Cardiac septum (tissue), 1 donor: ENCODE measurements at regions not wholly inside any gene's neighbourhood (a gene's known extent, or its start where the extent isn't known, plus 50 kb on each side); places are given as distances from the start of the nearest gene placed in this dataset.
"Not testable (repeated sequence)": the region's sequence is repeated elsewhere in the genome, so short reads cannot be mapped to it uniquely, and the experiment has no call there.

ENCODE experiments used
- DNase-seq: peaks from one replicate; pipeline ENCODE4 v3.0.0-alpha.2; 2020; ENCODE audit warnings: low spot score
- intact Hi-C: fragments of 100-400 bp; cut with DNase I; formaldehyde crosslinking; loops from one replicate; pipeline ENCODE4 v1.14.0; 2022
- donor health status: DM: no; HTN: no; CAD: no.

DNA sequence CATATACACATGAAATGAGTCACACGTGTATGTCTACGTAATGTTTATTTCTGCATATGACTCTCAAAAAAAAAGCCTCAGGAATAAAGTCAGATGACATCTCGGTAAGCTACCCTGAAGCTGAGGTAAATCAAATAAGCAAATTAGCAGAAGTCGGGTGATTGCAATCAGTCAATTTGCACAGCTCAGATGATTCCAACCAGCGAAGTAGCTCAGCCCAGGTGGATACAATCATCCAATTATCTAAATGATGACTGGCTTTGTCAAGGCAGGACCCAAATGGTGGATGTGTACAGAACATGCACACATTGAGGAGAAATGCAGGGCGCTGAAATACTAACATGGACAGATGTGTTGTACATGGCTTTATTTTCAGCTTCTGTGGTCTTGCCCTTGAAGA lies 148.5 kb downstream of the ZNF486 start:
- intact Hi-C loops, result no loop called here
- DNase-seq, result no peak

DNA sequence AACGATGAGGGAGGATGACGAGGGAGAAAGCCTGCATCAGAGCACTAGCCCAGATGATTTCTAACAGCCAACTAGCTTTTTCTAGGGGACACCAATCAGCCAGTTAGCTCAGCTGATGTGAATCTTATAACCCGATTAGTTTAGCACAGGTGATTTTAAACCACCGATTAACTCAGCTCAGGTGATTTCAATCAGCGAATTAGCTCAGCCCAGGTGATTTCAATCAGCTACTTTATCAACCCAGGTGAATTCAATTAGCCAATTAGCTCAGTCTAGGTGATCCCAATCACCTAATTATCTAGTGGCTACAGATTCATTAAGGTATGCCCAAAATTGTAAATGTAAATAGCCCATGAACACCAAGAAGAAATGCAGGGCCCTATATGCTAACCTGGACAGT lies 146.9 kb downstream of the ZNF486 start:
- intact Hi-C loops, result no loop called here
- DNase-seq, result no peak

DNA sequence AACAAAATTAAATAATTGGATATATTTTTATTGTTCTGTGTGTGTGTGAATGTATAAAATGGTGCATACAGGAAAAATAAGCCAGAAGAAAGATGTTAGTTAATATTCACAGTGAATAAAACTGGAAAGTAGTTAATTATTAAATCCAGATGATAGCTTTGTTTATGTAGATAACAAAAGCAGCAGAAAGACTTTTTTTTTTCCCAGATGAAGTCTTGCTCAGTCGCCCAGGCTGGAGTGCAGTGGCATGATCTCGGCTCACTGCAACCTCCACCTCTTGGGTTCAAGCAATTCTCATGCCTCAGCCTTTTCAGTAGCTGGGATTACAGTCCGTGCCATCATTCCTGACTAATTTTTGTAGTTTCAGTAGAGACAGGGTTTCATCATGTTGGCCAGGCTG lies 140.1 kb downstream of the ZNF486 start:
- DNase-seq, result no peak
- intact Hi-C loops, result no loop called here

DNA sequence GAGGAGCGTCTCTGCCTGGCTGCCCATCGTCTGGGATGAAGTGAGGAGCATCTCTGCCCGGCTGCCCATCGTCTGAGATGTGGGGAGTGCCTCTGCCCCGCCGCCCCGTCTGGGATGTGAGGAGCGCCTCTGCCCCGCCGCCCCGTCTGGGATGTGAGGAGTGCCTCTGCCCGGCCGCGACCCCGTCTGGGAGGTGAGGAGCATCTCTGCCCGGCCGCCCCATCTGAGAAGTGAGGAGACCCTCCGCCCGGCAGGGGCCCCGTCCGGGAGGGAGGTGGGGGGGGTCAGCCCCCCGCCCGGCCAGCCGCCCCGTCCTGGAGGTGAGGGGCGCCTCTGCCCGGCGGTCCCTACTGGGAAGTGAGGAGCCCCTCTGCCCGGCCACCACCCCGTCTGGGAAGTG lies 129.3 kb downstream of the ZNF486 start:
- intact Hi-C loops, DNase-seq: not testable (repeated sequence)

DNA sequence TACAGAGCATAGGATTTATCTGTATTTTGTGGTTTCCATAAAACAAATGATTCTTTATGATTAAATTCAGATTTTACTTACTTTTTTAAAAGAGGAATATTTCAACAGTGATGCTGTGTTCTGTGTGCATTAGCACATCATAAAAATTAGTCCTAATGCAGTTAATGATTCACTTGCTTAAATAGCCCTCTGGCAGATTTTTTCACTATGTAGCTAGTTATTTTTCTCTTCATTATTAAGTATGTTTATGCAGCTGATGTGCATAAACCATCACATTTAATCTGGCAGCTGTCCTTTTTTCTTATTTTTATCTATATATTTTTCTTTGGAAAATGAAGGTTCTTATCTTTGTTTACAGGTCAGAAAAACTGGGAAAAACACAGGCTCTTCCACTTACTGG lies 127.2 kb downstream of the ZNF486 start:
- DNase-seq, result no peak
- intact Hi-C loops, result no loop called here

DNA sequence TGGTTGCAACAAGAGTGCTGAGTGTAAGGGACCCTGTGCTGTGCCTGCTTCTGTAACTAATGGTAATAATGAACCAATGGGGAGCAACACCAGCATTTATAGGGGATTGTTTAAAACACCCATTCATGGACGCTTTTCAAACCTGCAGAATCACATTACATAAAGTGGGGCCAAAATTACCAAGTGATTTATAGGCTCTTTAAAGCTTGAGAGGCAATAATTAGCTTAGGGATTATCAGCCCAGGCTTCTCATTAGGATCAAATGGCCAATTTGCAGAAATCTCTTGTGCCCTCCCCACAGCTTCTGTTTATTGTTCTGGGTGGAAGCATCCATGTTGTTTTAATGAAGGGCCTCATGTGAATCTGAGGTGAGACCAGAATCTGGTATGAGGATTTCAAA lies 125.5 kb downstream of the ZNF486 start:
- intact Hi-C loops, DNase-seq: not testable (repeated sequence)

DNA sequence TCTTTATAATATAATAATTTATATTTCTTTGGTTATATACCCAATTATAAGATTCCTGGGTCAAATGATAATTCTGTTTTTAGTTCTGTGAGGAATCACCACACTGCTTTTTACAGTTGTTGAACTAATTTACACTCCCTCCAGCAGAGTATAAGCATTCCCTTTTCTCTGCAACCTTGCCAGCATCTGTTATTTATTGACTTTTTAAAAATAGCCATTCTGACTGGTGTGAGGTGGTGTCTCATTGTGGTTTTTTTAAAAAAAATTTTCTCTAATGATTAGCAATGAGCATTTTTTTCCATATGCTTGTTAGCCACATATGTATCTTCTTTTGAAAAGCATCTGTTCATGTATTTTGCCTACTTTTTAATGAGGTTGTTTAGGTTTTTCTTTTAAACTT lies 122.2 kb downstream of the ZNF486 start:
- DNase-seq, result no peak
- intact Hi-C loops, result no loop called here

DNA sequence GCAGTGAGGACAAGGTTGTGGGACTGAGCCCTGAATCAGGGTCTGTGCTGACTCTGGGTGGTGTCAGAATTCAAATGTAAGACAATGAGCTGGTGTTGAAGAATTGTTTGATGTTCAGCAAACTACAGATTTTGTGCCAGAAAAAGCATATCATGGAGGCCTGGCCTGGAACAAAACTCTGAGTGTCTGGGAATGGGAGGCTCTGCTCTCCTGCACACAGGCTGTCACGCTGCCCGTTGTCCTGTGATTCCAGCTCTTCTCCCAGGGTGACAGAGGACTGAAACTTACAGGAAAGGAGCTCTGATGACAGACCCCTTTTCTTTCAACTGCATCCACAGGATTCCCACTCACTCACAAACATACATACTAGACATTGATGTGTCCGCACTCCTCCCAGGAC lies 120.1 kb downstream of the ZNF486 start:
- no peak for DNase-seq
- intact Hi-C loops, result no loop called here

DNA sequence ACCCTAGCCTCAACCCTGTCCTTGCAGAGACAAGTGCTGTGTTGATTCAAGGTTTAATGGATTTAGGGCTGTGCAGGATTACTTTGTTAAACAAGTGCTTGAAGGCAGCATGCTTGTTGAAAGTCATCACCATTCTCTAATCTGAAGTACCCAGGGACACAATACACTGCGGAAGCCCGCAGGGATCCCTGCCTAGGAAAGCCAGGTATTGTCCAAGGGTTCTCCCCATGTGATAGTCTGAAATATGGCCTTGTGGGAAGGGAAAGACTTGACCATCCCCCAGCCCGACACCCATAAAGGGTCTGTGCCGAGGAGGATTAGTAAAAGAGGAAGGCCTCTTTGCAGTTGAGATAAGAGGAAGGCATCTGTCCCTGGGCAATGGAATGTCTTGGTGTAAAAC lies 118.9 kb downstream of the ZNF486 start:
- intact Hi-C loops, DNase-seq: not testable (repeated sequence)

DNA sequence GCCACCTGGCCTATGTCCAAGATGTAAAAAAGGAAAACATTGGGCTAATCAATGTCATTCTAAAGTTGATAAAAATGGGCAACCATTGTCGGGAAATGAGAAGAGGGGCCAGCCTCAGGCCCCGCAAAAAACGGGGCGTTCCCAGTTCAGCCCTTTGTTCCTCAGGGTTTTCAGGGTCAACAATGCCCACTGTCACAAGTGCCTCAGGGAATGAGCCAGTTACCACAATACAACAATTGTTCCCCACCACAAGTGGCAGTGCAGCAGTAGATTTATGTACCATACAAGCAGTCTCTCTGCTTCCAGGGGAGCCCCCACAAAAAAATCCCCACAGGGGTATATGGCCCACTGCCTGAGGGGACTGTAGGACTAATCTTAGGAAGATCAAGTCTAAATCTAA lies 112.5 kb downstream of the ZNF486 start:
- no peak for DNase-seq
- intact Hi-C loops, result no loop called here

DNA sequence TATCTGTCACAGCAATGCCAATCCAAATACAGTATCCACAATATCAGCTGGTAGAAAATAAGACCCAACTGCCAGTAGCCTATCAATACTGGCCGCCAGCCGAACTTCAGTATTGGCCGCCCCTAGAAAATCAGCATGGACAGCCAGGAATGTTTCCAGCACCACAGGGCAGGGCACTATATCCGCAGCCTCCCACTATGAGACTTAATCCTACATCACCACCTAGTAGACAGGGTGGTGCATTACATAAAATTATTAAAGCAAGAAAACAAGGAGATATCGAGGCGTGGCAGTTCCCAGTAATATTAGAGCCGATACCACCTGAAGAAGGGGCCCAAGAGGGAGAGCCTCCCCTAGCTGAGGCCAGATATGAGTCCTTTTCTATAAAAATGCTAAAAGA lies 111.3 kb downstream of the ZNF486 start:
- intact Hi-C loops, result no loop called here
- DNase-seq, result no peak

DNA sequence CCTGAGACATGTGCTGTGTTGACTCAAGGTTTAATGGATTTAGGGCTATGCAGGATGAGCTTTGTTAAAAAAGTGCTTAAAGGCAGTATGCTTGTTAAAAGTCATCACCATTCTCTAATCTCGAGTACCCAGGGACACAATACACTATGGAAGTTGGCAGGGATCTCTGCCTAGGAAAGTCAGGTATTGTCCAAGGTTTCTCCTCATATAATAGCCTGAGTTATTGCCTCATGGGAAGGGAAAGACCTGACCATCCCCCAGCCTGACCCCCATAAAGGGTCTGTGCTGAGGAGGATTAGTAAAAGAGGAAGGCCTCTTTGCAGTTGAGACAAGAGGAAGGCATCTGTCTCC lies 109.7 kb downstream of the ZNF486 start:
- intact Hi-C loops, DNase-seq: not testable (repeated sequence)

DNA sequence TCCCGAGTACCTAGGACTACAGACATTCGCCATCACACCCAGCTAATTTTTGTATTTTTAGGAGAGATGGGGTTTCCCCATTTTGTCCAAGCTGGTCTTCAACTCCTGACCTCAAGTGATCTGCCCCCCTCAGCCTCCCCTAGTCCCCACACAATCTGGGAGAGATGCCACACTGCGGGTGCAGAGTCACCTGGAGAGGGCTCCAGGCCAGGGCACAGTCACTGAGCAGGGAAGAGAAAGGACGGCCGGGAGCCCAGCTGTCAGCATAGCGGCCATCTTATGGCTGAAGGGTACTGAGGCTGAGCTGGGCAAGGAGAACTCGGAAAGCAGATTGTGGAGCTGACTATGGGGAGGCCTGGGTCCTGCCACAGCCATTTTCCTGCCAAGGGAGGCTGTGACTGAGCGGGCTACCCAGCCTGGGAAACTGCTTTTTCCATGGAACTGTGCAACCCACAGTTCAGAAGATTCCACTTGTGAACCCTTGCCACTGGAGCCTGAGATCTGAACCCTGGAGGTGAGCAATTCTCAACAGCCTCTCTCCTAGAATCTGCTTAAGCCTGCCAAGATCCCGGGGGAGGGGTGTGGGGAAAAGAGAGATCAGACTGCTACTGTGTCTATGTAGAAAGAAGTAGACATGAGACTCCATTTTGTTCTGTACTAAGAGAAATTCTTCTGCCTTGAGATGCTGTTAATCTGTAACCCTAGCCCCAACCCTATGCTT lies 109.2 kb downstream of the ZNF486 start:
- no peak for DNase-seq
- intact Hi-C loops, result no loop called here

DNA sequence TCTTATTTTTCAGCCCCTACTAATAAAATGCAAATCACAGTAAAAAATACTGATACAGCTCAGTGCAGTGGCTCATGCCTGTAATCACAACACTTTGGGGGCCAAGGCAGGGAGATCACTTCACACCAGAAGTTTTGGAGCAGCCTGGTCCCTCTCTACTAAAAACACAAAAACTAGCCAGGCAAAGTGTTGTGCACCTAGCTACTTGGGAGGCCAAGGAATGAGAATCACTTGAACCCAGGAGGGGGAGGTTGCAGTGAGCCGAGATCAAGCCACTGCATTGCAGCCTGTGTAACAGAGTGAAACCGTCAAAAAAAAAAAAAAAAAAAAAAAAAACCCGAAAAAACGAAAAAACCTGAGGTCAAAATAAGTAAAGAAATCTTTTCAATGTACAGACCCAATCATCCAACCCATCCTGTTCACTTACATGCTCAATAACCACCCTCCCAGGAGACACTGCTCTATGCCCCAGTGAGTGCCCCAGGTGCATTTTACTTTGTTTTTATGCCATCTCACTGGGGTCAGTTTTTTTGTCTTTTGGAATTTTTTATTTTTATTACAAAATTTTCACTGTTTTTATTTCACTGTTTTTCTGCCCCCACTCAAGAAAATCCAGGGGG lies 107.0 kb downstream of the ZNF486 start:
- DNase-seq, result no peak
- intact Hi-C loops, result no loop called here

DNA sequence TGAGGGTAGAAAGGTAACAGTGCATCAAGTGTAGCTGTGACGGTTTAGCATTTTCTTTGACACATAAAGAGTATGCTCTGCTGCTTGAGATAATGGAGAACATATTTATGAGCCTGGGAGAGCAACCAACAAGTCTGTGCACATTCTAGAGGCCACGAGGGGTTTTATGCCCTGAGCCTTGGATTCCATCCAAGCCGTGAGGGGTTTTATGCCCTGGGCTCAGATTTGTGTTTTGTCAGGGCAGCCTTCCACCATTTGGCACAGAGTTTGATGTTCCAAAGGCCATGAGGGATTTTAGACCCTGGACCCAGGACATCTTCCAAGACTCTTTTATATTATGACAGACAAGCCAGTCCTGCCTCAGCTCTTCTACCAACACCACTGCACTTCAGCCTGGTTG lies 106.4 kb downstream of the ZNF486 start:
- intact Hi-C loops, result no loop called here
- DNase-seq, result no peak

DNA sequence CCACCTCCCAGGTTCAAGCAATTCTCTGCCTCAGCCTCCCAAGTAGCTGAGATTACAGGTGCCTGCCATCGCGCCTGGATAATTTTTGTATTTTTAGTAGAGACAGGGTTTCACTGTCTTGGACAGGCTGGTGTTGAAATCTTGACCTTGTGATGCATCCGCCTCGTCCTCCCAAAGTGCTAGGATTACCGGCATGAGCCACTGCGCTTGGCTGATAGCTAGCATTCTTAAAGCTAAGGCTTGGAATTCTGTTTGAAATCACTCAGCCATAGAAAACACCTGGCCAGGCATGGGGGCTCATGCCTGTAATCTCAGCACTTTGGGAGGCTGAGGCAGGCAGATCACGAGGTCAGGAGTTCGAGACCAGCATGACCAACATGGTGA lies 105.6 kb downstream of the ZNF486 start:
- intact Hi-C loops, DNase-seq: not testable (repeated sequence)

DNA sequence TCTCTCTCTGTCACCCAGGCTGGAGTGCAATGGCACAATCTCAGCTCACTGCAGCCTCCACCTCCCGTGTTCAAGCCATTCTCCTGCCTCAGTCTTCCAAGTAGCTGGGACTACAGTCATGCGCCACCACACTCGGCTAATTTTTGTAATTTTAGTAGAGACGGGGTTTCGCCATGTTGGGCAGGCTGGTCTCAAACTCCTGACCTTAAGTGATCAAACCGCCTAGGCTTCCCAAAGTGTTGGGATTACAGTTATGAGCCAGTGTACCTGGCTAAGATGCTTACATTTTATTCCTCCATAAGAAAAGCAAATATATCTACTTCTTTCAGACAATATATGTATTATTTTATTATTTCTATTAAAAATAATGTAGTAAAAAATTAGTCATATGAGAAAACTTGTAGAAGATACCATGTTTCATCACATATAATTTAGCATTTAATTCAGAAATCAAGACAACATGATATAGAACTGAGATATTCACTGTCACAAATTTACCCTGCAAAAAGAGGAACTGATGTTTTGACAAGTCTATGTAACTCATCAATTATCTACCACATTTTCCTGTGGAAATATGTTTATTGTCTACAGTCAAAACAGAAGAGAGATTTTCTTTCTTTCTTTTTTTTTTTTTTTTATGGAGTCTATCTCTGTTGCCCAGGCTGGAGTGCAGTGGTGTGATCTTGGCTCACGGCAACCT lies 105.1 kb downstream of the ZNF486 start:
- intact Hi-C loops, DNase-seq: not testable (repeated sequence)

DNA sequence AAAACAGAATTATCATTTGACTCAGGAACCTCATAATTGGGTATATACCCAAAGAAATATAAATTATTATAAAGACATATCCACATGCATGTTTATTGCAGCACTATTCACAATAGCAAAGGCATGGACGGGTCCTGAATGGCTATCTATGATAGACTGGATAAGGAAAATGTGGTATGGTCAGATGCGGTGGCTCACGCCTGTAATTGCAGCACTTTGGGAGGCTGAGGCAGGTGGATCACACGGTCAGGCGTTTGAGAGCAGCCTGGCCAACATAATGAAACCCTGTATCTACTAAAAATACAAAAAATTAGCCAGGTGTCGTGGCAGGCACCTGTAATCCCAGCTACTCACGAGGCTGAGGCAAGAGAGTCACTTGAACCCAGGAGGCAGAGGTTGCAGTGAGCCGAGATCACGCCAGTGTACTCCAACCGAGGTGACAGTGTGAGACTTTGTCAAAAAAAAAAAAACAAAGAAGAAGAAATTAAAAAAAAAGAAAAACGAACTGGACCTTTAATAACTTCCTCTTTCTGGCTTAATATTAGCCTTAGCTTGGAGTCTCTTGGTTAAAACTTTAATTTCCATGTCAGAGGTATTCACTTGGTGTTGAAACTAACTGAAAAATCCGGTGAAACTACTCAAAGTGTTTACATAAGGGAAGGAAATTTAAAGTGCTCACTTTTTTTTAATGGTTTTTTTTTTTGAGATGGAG lies 104.4 kb downstream of the ZNF486 start:
- intact Hi-C loops, result no loop called here
- no peak for DNase-seq

DNA sequence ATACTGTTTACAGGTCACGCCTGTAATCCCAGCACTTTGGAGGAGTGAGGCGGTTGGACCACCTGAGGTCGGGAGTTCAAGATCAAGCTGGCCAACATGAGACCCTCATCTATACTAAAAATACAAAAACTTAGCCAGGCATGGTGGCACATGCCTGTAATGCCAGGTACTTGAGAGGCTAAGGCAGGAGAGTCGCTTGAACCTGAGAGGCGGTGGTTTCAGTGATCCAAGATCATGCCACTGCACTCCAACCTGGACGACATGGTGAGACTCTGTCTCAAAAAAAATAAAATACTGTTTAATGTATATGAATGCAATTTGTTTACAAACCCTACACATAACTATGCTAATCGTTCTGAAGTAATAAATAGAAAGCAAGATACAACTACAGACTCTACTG lies 102.4 kb downstream of the ZNF486 start:
- DNase-seq, result no peak
- intact Hi-C loops, result no loop called here

DNA sequence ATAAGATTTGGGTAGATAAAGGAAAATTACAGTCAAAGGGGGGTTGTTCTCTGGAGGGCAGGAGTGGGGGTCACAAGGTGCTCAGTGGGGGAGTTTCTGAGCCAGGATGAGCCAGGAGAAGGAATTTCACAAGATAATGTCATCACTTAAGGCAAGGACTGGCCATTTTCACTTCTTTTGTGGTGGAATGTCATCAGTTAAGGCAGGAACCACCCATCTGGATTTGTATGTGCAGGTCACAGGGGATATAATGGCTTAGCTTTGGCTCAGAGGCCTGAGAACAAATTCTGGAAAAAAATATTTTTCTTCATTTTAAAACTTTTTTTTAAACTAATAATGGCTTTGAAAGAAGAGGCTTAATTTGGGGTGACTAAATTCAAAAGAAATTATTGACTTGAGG lies 94.5 kb downstream of the ZNF486 start:
- DNase-seq, intact Hi-C loops: not testable (repeated sequence)

DNA sequence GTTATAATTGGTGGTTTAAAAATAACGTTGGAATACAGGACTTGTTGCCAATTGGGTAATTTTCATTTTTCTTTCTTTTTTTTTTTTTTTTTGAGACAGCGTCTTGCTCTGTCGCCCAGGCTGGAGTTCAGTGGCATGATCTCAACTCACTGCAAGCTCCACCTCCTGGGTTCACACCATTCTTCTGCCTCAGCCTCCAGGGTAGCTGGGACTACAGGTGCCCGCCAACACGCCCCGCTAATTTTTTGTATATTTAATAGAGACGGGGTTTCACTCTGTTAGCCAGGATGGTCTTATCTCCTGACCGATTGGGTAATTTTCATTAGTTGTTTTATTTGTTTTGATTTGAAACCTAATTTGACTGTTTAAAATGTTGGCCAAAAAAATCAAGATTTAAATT lies 93.7 kb downstream of the ZNF486 start:
- intact Hi-C loops, DNase-seq: not testable (repeated sequence)
